Gastrocnemius medialis (tissue), 4 donors: ENCODE measurements at regions not wholly inside any gene's neighbourhood (a gene's known extent, or its start where the extent isn't known, plus 50 kb on each side); places are given as distances from the start of the nearest gene placed in this dataset.

Experiments
- ATAC-seq, 2 donors: fragments of 150-250 bp; one replicate each; pipeline ENCODE4 v1.9.1; 2016
- DNase-seq, 2 donors: peaks; one replicate each; pipeline ENCODE4 v3.0.0-alpha.2; 2019
- H3K27ac ChIP-seq, 4 donors: fragments of 200-600 bp; sonication (generic); 1 replicate in 1 of 4; 2 replicates in 3 of 4; pipeline ENCODE4 v1.5.1; 2016 to 2018; ENCODE audit warnings: mild to moderate bottlenecking in 2 of 4, moderate library complexity in 1 of 4
- H3K27me3 ChIP-seq, 3 donors: fragments of 200-600 bp; sonication (generic) in 2 of 3; 1 replicate in 1 of 3; 2 replicates in 2 of 3; pipeline versions ENCODE4 v1.5.1 to v1.6.0; 2016 to 2019; ENCODE audit warnings: mild to moderate bottlenecking in 1 of 3, moderate library complexity in 1 of 3
- H3K36me3 ChIP-seq, 2 donors: fragments of 200-600 bp; sonication (generic) in 1 of 2; one replicate each; pipeline ENCODE4 v1.5.1; 2017 to 2018
- H3K4me1 ChIP-seq, 2 donors: fragments of 200-600 bp; sonication (generic) in 1 of 2; one replicate each; pipeline ENCODE4 v1.5.1; 2016 to 2017; ENCODE audit warnings: mild to moderate bottlenecking in 2 of 2
- H3K4me3 ChIP-seq, 4 donors: fragments of 200-600 bp; sonication (generic) in 3 of 4; 1 replicate in 1 of 4; 2 replicates in 3 of 4; pipeline ENCODE4 v1.5.1; 2016 to 2019; ENCODE audit warnings: mild to moderate bottlenecking in 2 of 4
- H3K9me3 ChIP-seq, 3 donors: fragments of 200-600 bp; sonication (generic) in 2 of 3; 1 replicate in 1 of 3; 2 replicates in 2 of 3; pipeline ENCODE4 v1.5.1; 2016 to 2019
- POLR2A ChIP-seq, 2 donors: fragments of 450-650 bp; IDR thresholded peaks; one replicate each; pipeline ENCODE4 v1.6.1; 2017; ENCODE audit warnings: antibody characterized with exemption in 2 of 2, mild to moderate bottlenecking in 2 of 2, moderate library complexity in 2 of 2
- in situ Hi-C, 4 donors: fragments of 200-750 bp; cut with MboI; loops; one replicate each; pipeline versions ENCODE4 v1.15.0 to v1.8.0; 2017; ENCODE audit warnings: low sequenced_read_pairs in 4 of 4
- intact Hi-C: fragments of 100-400 bp; cut with DNase I; formaldehyde crosslinking; loops from one replicate; pipeline ENCODE4 v1.15.1; 2023; ENCODE audit warnings: low total_unique reads
- TF ChIP-seq, protein P1 (sequence below), 5 experiments: fragments of 450-650 bp in 3 of 5; fragments of 200-600 bp in 2 of 5; sonication (generic) in 2 of 5; IDR thresholded peaks in 4 of 5; conservative IDR thresholded peaks in 1 of 5; 1 replicate in 4 of 5; 2 replicates in 1 of 5; pipeline ENCODE4 v1.5.1; 2016 to 2019; ENCODE audit warnings: antibody characterized with exemption in 5 of 5, mild to moderate bottlenecking in 3 of 5, moderate library complexity in 3 of 5

DNA sequence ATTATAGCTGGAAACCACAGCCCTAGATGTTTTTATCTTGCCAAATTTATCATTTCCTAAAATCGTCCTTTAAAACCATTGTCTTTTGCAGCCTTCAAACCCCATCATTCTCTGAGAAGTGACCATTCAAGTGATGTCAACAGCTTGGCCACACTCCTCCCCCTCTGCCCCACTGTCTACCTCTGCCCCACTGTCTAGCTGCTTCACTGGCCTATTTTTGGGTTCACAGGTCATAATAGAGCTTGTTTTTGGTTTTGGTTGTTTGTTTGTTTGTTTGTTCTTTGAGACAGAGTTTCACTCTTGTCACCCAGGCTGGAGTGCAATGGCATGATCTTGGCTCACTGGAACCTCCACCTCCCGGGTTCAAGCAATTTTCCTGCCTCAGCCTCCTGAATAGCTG is 93.2 kb upstream of the IL12A start:
- DNase-seq: no peak
- TF ChIP-seq POLR2A (IDR thresholded peaks at IDR 0.05): no peak
- TF ChIP-seq, protein P1, sequence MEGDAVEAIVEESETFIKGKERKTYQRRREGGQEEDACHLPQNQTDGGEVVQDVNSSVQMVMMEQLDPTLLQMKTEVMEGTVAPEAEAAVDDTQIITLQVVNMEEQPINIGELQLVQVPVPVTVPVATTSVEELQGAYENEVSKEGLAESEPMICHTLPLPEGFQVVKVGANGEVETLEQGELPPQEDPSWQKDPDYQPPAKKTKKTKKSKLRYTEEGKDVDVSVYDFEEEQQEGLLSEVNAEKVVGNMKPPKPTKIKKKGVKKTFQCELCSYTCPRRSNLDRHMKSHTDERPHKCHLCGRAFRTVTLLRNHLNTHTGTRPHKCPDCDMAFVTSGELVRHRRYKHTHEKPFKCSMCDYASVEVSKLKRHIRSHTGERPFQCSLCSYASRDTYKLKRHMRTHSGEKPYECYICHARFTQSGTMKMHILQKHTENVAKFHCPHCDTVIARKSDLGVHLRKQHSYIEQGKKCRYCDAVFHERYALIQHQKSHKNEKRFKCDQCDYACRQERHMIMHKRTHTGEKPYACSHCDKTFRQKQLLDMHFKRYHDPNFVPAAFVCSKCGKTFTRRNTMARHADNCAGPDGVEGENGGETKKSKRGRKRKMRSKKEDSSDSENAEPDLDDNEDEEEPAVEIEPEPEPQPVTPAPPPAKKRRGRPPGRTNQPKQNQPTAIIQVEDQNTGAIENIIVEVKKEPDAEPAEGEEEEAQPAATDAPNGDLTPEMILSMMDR (IDR thresholded peaks at IDR 0.05 in 4 of 5, conservative IDR thresholded peaks at IDR 0.05 in 1 of 5): no peak
- Histone ChIP-seq H3K4me1 (peaks cover 5 to 14% of the 10 kb centered on the region in 2 donors), H3K27ac (peak overlapping the region in 1 of 4 donors; percentile 1), H3K9me3 (no peaks in the 10 kb centered on the region), H3K27me3 (no peaks in the 10 kb centered on the region), H3K36me3 (peaks cover 0 to 83% of the 10 kb centered on the region in 2 donors), H3K4me3 (no peak overlapping the region)
- intact Hi-C loops: no loop called here
- no peak for ATAC-seq
- in situ Hi-C loops: loop anchor here in 1 of 4 donors (25.0 kb wide), 1 partner anchor 117 kb away; no protein-coding TSS in a partner anchor

DNA sequence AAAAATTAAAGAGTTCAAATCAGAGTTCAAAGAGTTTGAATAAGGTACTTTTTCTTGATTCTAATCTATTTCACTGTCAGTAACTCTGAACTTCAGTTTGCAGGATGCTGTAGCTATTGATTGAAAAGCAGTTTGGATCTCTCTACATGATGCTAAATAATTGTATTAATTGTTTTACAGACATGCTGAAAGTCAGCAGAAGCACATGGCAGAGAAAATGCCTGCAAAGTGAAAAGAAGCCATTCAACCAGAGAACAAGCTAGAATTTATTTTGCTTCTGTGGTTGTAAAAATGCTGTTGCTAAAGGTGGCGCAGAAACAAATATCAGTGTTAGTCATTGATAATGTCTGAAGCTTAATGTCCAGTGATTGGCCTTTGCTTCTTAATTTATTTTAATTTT is 92.1 kb upstream of the IL12A start:
- no peaks in the 10 kb centered on the region for H3K9me3 ChIP-seq
- DNase-seq: no peak
- intact Hi-C loops (no loop called here), in situ Hi-C loops (loop anchor here in 1 of 4 donors (25.0 kb wide), 1 partner anchor 116 kb away; no protein-coding TSS in a partner anchor)
- TF ChIP-seq, protein P1 (IDR thresholded peaks at IDR 0.05 in 4 of 5, conservative IDR thresholded peaks at IDR 0.05 in 1 of 5): no peak
- no peak for TF ChIP-seq POLR2A (IDR thresholded peaks at IDR 0.05)
- peaks cover 5 to 10% of the 10 kb centered on the region in 2 donors for H3K4me1 ChIP-seq
- H3K36me3 ChIP-seq: peaks cover 0 to 72% of the 10 kb centered on the region in 2 donors
- ATAC-seq: no peak
- H3K4me3 ChIP-seq: no peak overlapping the region
- no peak overlapping the region for H3K27ac ChIP-seq
- H3K27me3 ChIP-seq: no peaks in the 10 kb centered on the region

DNA sequence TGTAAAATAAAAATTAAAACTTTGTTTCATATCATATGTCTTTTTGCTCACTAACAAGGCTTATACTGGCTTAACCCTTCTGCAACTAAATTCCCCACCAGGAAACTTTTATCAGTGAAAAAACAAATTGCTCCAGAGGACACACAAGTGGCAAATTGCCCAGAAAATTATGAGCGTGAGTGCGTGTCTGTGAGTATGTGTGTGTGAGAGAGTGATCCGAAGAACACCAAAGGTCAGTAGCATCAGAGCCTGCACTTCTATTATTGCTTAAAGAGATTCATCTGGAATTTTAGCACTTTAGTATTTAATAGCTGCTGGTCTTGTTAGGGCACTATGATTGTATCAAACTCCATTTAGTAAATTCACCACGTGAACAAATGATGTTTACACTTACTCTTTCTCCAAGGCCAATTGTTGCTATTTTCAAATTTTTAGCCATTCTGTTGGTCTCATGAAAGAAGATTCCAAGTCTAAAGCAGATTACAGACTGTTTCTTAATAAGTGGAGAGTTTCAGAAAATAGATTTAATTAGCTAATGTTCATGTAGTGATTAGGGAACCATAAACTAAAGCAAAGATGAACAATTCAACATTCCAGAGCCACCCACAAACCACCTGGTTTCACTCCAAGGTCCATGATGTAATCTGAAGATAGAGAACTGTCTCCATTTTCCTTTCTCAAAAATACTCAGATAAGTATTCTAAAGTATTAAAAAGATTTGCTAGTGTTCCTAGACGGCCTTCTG is 91.1 kb upstream of the IL12A start:
- H3K4me1 ChIP-seq: peaks cover 2 to 3% of the 10 kb centered on the region in 2 donors
- peaks cover 0 to 62% of the 10 kb centered on the region in 2 donors for H3K36me3 ChIP-seq
- intact Hi-C loops: no loop called here

DNA sequence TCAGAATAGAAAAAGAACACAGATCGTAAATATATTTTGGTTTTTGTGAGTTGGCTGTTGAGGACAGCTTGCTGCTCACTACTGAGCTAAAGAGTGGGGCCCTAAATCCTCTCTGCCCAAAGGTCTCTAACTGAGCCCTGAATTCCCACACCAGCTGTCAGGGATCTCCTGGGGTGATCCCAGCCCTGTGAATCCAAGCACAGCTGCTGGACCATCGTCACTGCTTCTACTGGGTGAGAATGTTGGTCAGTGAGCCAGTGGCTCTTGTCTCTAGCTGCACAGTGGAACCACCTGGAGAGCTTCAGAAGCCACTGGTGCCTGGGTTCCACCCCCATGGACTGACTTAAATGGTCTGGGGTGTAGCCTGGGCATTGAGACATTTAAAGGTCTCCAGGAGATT is 90.5 kb upstream of the IL12A start:
- in situ Hi-C loops (loop anchor here in 1 of 4 donors (25.0 kb wide), 1 partner anchor 114 kb away; no protein-coding TSS in a partner anchor), intact Hi-C loops (no loop called here)
- ATAC-seq (peak in 1 of 2 donors; percentile 31), DNase-seq (no peak)
- Histone ChIP-seq H3K27me3 (no peaks in the 10 kb centered on the region), H3K4me1 (no peaks in the 10 kb centered on the region), H3K9me3 (no peaks in the 10 kb centered on the region), H3K4me3 (no peak overlapping the region), H3K27ac (peak overlapping the region; percentile 2 to 46 (median 41)), H3K36me3 (peaks cover 0 to 56% of the 10 kb centered on the region in 2 donors)
- TF ChIP-seq, protein P1 (IDR thresholded peaks at IDR 0.05 in 4 of 5, conservative IDR thresholded peaks at IDR 0.05 in 1 of 5): no peak
- TF ChIP-seq POLR2A (IDR thresholded peaks at IDR 0.05): no peak

More for the DNA sequence above, 91.1 kb upstream of the IL12A start:
- H3K27ac ChIP-seq: peak overlapping the region; percentile 2 to 46 (median 41)
- H3K4me3 ChIP-seq: no peak overlapping the region
- H3K9me3 ChIP-seq: no peaks in the 10 kb centered on the region
- no peak for ATAC-seq
- no peaks in the 10 kb centered on the region for H3K27me3 ChIP-seq
- TF ChIP-seq, protein P1 (IDR thresholded peaks at IDR 0.05 in 4 of 5, conservative IDR thresholded peaks at IDR 0.05 in 1 of 5): no peak
- no peak for TF ChIP-seq POLR2A (IDR thresholded peaks at IDR 0.05)
- in situ Hi-C loops: loop anchor here in 1 of 4 donors (25.0 kb wide), 1 partner anchor 115 kb away; no protein-coding TSS in a partner anchor
- no peak for DNase-seq
